ENCODE measurements at regions not wholly inside any gene's neighbourhood (a gene's known extent, or its start where the extent isn't known, plus 50 kb on each side); places are given as distances from the start of the nearest gene placed in this dataset.

DNA sequence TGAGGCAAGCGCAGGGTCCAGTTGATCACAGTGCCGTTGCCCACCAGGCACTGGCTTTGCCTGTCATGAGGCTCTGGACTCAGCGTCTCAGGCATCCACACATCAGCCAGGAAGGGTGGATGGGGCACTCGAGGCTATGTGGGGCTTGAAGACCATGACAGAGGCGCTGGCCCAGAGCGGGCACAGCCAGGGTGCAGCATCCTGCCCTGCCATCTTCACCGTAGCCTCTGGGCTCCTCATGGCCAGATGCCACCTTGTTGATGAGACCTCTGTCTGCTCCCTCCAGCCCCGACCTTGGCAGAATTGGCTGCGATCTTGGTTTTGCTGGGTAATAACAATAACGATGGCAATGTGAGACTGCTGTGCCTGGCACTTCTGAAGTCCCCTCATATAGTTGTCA lies 404.2 kb upstream of the IRX2 start (continued):
- TF ChIP-seq, protein P1, sequence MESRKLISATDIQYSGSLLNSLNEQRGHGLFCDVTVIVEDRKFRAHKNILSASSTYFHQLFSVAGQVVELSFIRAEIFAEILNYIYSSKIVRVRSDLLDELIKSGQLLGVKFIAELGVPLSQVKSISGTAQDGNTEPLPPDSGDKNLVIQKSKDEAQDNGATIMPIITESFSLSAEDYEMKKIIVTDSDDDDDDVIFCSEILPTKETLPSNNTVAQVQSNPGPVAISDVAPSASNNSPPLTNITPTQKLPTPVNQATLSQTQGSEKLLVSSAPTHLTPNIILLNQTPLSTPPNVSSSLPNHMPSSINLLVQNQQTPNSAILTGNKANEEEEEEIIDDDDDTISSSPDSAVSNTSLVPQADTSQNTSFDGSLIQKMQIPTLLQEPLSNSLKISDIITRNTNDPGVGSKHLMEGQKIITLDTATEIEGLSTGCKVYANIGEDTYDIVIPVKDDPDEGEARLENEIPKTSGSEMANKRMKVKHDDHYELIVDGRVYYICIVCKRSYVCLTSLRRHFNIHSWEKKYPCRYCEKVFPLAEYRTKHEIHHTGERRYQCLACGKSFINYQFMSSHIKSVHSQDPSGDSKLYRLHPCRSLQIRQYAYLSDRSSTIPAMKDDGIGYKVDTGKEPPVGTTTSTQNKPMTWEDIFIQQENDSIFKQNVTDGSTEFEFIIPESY (IDR thresholded peaks at IDR 0.05; ENCODE audit: borderline replicate concordance, low read depth) = no peak

DNA sequence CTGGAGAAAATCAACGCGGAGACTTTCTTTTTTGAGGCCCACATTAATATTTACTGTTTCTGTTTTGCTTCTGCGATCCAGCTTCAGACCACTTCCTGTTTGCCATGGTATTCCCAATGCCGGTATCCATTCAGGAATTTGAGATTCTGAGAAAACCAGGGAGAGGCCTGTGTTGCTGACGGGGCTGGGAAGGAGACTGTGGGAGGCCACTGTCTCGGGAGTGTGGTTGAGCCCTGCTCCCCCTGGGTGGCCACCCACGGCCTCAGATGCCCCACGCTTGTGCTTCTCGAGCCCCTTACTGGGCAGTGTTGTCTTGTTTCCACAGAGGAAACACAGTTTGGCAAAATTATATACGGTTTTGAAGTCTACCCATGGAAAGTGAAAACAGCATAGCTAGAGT lies 403.6 kb upstream of the IRX2 start:
- DNase-seq = no peak
- no peaks in the 10 kb centered on the region for H4K20me1 ChIP-seq (ENCODE audit: insufficient read depth)
- TF ChIP-seq, protein P2, sequence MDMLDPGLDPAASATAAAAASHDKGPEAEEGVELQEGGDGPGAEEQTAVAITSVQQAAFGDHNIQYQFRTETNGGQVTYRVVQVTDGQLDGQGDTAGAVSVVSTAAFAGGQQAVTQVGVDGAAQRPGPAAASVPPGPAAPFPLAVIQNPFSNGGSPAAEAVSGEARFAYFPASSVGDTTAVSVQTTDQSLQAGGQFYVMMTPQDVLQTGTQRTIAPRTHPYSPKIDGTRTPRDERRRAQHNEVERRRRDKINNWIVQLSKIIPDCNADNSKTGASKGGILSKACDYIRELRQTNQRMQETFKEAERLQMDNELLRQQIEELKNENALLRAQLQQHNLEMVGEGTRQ (IDR thresholded peaks at IDR 0.05; ENCODE audit: borderline replicate concordance, low read depth, low read length) = no peak
- TF ChIP-seq, protein P3, sequence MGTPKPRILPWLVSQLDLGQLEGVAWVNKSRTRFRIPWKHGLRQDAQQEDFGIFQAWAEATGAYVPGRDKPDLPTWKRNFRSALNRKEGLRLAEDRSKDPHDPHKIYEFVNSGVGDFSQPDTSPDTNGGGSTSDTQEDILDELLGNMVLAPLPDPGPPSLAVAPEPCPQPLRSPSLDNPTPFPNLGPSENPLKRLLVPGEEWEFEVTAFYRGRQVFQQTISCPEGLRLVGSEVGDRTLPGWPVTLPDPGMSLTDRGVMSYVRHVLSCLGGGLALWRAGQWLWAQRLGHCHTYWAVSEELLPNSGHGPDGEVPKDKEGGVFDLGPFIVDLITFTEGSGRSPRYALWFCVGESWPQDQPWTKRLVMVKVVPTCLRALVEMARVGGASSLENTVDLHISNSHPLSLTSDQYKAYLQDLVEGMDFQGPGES (IDR thresholded peaks at IDR 0.05; ENCODE audit: low read depth, low read length) = no peak
- no peak for TF ChIP-seq POLR2AphosphoS5 (IDR thresholded peaks at IDR 0.05; ENCODE audit: low read depth, low read length)
- no peaks in the 10 kb centered on the region for H3K79me2 ChIP-seq (ENCODE audit: insufficient read depth)
- H3K36me3 ChIP-seq (replicated peaks in 1 of 2; ENCODE audit: control insufficient read depth in 1 of 2, insufficient read depth in 2 of 2, low read length in 1 of 2) = no peaks in the 10 kb centered on the region
- 5% methylated on average over 10 of the region's 10 CpGs for WGBS (ENCODE audit: low lambda C conversion rate)
- H3K9me2 ChIP-seq = no peaks in the 10 kb centered on the region
- ChIA-PET POLR2A (no interaction called here), CTCF (no interaction called here)
- H2AFZ ChIP-seq (ENCODE audit: low read depth) = no peak overlapping the region
- H3K27me3 ChIP-seq (ENCODE audit: insufficient read depth) = no peaks in the 10 kb centered on the region; the same call in 1 of the 2 replicates
- H3K4me3 ChIP-seq (ENCODE audit: low read depth in 2 of 2, low read length in 1 of 2) = no peak overlapping the region
- no peaks in the 10 kb centered on the region for H3K4me1 ChIP-seq (ENCODE audit: control insufficient read depth in 1 of 2, insufficient read depth in 2 of 2, low read depth in 1 of 2, low read length in 1 of 2)
- H3K27ac ChIP-seq (ENCODE audit: low read depth in 2 of 2, low read length in 1 of 2) = no peak overlapping the region
- no peaks in the 10 kb centered on the region for H3K9me3 ChIP-seq
- no peak overlapping the region for H3K4me2 ChIP-seq
- H3F3A ChIP-seq (replicated peaks; ENCODE audit: insufficient read depth) = no peaks in the 10 kb centered on the region
- H3K9ac ChIP-seq = no peak overlapping the region

DNA sequence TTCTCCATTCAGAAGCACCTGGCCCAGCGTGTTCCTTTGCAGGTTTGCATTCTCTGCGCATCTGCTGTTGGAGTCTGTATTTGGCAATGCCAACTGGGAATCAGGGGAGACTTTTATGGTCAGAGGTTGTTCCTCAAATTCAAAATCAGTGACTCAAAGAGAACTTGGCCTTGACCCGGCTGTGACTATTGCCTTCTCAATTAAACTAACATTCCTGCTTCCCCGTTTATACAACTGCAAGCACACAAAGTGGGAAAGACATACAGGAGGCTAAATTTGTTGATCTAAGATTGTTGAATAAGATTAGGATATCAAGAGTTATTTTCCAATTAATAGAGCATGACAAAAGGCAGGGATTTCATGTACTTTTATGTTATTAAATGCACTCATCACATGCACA lies 402.4 kb upstream of the IRX2 start:
- 2% methylated on average over 4 of the region's 4 CpGs for WGBS (ENCODE audit: low lambda C conversion rate)
- Histone ChIP-seq H3K4me3 (ENCODE audit: low read depth in 2 of 2, low read length in 1 of 2) (no peak overlapping the region), H3K79me2 (ENCODE audit: insufficient read depth) (no peaks in the 10 kb centered on the region), H3K4me1 (ENCODE audit: control insufficient read depth in 1 of 2, insufficient read depth in 2 of 2, low read depth in 1 of 2, low read length in 1 of 2) (no peaks in the 10 kb centered on the region), H3F3A (replicated peaks; ENCODE audit: insufficient read depth) (no peaks in the 10 kb centered on the region), H4K20me1 (ENCODE audit: insufficient read depth) (no peaks in the 10 kb centered on the region), H3K36me3 (replicated peaks in 1 of 2; ENCODE audit: control insufficient read depth in 1 of 2, insufficient read depth in 2 of 2, low read length in 1 of 2) (no peaks in the 10 kb centered on the region), H3K4me2 (no peak overlapping the region), H2AFZ (ENCODE audit: low read depth) (no peak overlapping the region), H3K27me3 (ENCODE audit: insufficient read depth) (no peaks in the 10 kb centered on the region; the same call in 1 of the 2 replicates), H3K9ac (no peak overlapping the region), H3K27ac (ENCODE audit: low read depth in 2 of 2, low read length in 1 of 2) (no peak overlapping the region), H3K9me2 (no peaks in the 10 kb centered on the region), H3K9me3 (no peaks in the 10 kb centered on the region)
- CTCF ChIA-PET = no interaction called here
- DNase-seq = no peak
- no peak for TF ChIP-seq RFX5 (IDR thresholded peaks at IDR 0.05; ENCODE audit: low read length)
- TF ChIP-seq EZH2phosphoT487 (IDR thresholded peaks at IDR 0.05; ENCODE audit: borderline replicate concordance, low read depth) = no peak
- no peak for TF ChIP-seq GATA2 (CRISPR knock-in tag; IDR thresholded peaks at IDR 0.05)
- no peak for TF ChIP-seq GABPA (IDR thresholded peaks at IDR 0.05; ENCODE audit: low read depth)
- no peak for TF ChIP-seq MXI1 (IDR thresholded peaks at IDR 0.05; ENCODE audit: low read depth, low read length)
- TF ChIP-seq, protein P3 (IDR thresholded peaks at IDR 0.05; ENCODE audit: low read depth, low read length) = no peak
- no peak for TF ChIP-seq FOSL2 (IDR thresholded peaks at IDR 0.05; ENCODE audit: borderline replicate concordance, low read depth)
- TF ChIP-seq, protein P4, sequence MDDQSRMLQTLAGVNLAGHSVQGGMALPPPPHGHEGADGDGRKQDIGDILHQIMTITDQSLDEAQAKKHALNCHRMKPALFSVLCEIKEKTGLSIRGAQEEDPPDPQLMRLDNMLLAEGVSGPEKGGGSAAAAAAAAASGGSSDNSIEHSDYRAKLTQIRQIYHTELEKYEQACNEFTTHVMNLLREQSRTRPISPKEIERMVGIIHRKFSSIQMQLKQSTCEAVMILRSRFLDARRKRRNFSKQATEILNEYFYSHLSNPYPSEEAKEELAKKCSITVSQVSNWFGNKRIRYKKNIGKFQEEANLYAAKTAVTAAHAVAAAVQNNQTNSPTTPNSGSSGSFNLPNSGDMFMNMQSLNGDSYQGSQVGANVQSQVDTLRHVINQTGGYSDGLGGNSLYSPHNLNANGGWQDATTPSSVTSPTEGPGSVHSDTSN (IDR thresholded peaks at IDR 0.05) = no peak
- TF ChIP-seq JUND (IDR thresholded peaks at IDR 0.05) = no peak
- no peak for TF ChIP-seq RXRA (IDR thresholded peaks at IDR 0.05; ENCODE audit: borderline replicate concordance, low read depth)
- TF ChIP-seq YY1 (IDR thresholded peaks at IDR 0.05; ENCODE audit: low read depth) = no peak
- no peak for TF ChIP-seq SIN3A (IDR thresholded peaks at IDR 0.05; ENCODE audit: borderline replicate concordance, low read depth, low read length)
- TF ChIP-seq TAF1 (IDR thresholded peaks at IDR 0.05; ENCODE audit: borderline replicate concordance, low read depth, low read length) = no peak
- POLR2A ChIA-PET = no interaction called here
